AG09309 (cell line): ENCODE measurements at regions not wholly inside any gene's neighbourhood (a gene's known extent, or its start where the extent isn't known, plus 50 kb on each side); places are given as distances from the start of the nearest gene placed in this dataset.

Source experiments
- DNase-seq: peaks from one replicate; pipeline ENCODE4 v3.0.0-alpha.2; 2010; ENCODE audit warnings: low read depth
- H3K4me3 ChIP-seq: 2 replicates; pipeline ENCODE4 v1.5.1; 2011; ENCODE audit warnings: mild to moderate bottlenecking, low read depth, low read length, moderate library complexity; ENCODE audit not compliant: control insufficient read depth
- TF ChIP-seq, protein P1 (sequence below): IDR thresholded peaks from 2 replicates; pipeline ENCODE4 v1.5.1; 2011; ENCODE audit warnings: mild to moderate bottlenecking, low read depth, low read length, inconsistent platforms; ENCODE audit not compliant: insufficient read depth, control insufficient read depth; ENCODE audit errors: missing control alignments

DNA sequence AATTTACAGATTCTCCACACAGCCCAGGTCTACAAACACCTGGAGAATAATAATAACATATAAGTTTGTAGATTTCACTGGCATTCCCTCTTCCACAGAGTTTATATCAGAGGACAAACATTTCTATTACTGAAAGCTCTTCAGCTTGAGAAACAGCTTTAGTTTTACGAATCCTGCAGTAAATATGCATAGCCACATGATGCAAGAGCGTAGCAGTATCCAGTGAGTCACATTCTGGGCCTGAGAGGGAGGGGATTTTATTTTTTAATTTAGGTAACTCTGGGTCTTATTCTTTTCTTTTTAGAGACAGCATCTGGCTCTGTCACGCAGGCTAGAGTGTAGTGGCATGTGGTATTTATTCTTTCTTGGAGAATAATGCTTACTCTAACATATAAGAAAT is 1002.8 kb downstream of the TRHDE start:
- no peak for DNase-seq
- H3K4me3 ChIP-seq, result no peak overlapping the region
- TF ChIP-seq, protein P1, sequence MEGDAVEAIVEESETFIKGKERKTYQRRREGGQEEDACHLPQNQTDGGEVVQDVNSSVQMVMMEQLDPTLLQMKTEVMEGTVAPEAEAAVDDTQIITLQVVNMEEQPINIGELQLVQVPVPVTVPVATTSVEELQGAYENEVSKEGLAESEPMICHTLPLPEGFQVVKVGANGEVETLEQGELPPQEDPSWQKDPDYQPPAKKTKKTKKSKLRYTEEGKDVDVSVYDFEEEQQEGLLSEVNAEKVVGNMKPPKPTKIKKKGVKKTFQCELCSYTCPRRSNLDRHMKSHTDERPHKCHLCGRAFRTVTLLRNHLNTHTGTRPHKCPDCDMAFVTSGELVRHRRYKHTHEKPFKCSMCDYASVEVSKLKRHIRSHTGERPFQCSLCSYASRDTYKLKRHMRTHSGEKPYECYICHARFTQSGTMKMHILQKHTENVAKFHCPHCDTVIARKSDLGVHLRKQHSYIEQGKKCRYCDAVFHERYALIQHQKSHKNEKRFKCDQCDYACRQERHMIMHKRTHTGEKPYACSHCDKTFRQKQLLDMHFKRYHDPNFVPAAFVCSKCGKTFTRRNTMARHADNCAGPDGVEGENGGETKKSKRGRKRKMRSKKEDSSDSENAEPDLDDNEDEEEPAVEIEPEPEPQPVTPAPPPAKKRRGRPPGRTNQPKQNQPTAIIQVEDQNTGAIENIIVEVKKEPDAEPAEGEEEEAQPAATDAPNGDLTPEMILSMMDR, result no peak

- no peak overlapping the region for H3K4me3 ChIP-seq
- TF ChIP-seq, protein P1, result no peak
Measured at GRCh38 chr12:73277971-73278370, 1005.8 kb downstream of the TRHDE start.

GRCh38 chr12:73301530-73301929 is 1029.4 kb downstream of the TRHDE start:
- TF ChIP-seq, protein P1, result no peak
- no peak overlapping the region for H3K4me3 ChIP-seq
- DNase-seq, result no peak

More at GRCh38 chr12:73277971-73278370, 1005.8 kb downstream of the TRHDE start:
- no peak for DNase-seq

- no peak for DNase-seq
- TF ChIP-seq, protein P1, result no peak
- H3K4me3 ChIP-seq, result no peak overlapping the region
Measured at GRCh38 chr12:73307260-73307659, 1035.1 kb downstream of the TRHDE start.

DNA sequence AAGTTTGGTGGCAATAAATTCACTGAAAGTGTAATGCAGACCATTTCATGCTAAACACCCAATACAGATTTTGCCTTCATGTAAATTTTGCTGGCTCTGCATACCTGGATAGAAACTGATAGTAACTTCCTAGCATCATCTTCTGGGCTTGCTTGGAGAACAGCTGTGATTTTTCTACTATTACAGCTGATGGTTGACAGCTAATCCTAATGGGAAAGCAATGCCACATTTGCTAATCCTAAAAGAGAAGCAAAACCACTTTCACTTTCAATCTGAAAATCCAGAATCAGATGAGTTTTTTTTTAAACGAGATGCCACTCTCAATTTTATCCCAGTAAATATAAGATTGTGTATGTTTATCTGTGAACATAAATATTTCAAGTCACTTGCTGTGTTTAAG is 1035.9 kb downstream of the TRHDE start:
- TF ChIP-seq, protein P1, result no peak
- H3K4me3 ChIP-seq, result no peak overlapping the region
- no peak for DNase-seq

DNA sequence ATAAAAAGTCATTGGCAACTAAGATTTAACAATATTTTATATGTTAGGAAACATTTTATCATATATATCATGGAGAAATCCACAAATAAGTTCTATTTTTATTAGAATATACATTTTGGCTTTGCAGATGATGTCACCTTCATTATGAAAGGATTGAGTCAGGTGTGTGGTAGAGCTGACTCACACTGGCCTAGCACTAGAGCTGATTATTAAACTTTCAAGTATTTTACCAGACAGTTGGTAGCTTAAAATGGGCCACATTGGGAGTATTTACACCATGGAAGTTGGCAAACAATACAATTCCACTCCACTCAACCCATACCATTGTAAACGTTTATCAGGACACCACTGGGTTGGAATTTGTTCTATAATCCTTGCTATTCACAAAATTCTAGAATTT is 1036.6 kb downstream of the TRHDE start:
- TF ChIP-seq, protein P1, result no peak
- DNase-seq, result no peak

GRCh38 chr12:73321319-73321718 is 1049.1 kb downstream of the TRHDE start:
- TF ChIP-seq, protein P1, result no peak
- H3K4me3 ChIP-seq, result no peak overlapping the region
- DNase-seq, result no peak

More for the DNA sequence above, 1036.6 kb downstream of the TRHDE start:
- H3K4me3 ChIP-seq, result no peak overlapping the region
